GM12878 (cell line): ENCODE measurements at regions not wholly inside any gene's neighbourhood (a gene's known extent, or its start where the extent isn't known, plus 50 kb on each side); places are given as distances from the start of the nearest gene placed in this dataset.

Experiments used
- ATAC-seq: fragments of 200-7000 bp; cut with Tn5 transposase; 3 replicates; pipeline ENCODE4 v1.9.1; 2020; ENCODE audit warnings: mild to moderate bottlenecking, moderate library complexity
- BruUV-seq: library from RNA; stranded (reverse); fragments of 400-500 nt; replicated peaks from 2 replicates; lab custom pipeline; 2021; lab: Mats Ljungman, UMichigan
- CTCF ChIA-PET: fragments of 300-600 bp; sonication (Branson Sonifier 250); formaldehyde crosslinking; extraction: SDS; loops from one replicate; lab custom pipeline; 2021; ENCODE audit warnings: inconsistent platforms; lab: Yijun Ruan, JAX
- POLR2A ChIA-PET: fragments of 350-600 bp; formaldehyde crosslinking; extraction: SDS; loops from one replicate; lab custom pipeline; 2021; ENCODE audit warnings: inconsistent platforms; lab: Charles Lee
- RAD21 ChIA-PET: fragments of 300-600 bp; sonication (Branson Sonifier 250); formaldehyde crosslinking; loops from one replicate; lab custom pipeline; 2023; ENCODE audit warnings: antibody characterized with exemption; ENCODE audit not compliant: unreplicated experiment; lab: Charles Lee
- SMC1A ChIA-PET: fragments of 300-600 bp; sonication (Branson Sonifier 250); formaldehyde crosslinking; loops from one replicate; lab custom pipeline; 2023; ENCODE audit not compliant: unreplicated experiment, uncharacterized antibody; lab: Charles Lee
- DNase-seq: peaks from one replicate; pipeline ENCODE4 v3.0.0-alpha.2; 2011; ENCODE audit warnings: low read depth, low spot score
- FAIRE-seq: peaks from 3 replicates; lab custom pipeline; 2011; peaks lifted over from hg19 to GRCh38; lab: Jason Lieb, UNC
- H2AFZ ChIP-seq: 2 replicates; pipeline ENCODE4 v1.6.0; 2011; ENCODE audit warnings: low read depth, low read length, control low read depth; ENCODE audit not compliant: control insufficient read depth
- H3K27ac ChIP-seq: 2 replicates; pipeline ENCODE4 v1.5.1; 2011; ENCODE audit warnings: control low read depth; ENCODE audit not compliant: control insufficient read depth, insufficient read depth
- H3K27me3 ChIP-seq, 2 experiments: replicated peaks in 1 of 2; 2 replicates each; pipeline versions ENCODE4 v1.6.0 to v1.6.1; 2011; ENCODE audit warnings: low read length in 1 of 2; ENCODE audit not compliant: control insufficient read depth in 2 of 2, insufficient read depth in 2 of 2
- H3K36me3 ChIP-seq, 2 experiments: 2 replicates each; pipeline ENCODE4 v1.5.1; 2011; ENCODE audit warnings: low read length in 1 of 2; ENCODE audit not compliant: control insufficient read depth in 2 of 2, insufficient read depth in 2 of 2
- H3K4me1 ChIP-seq: 2 replicates; pipeline ENCODE4 v1.6.1; 2011; ENCODE audit warnings: mild to moderate bottlenecking, low read length, moderate library complexity, mixed read lengths; ENCODE audit not compliant: control insufficient read depth, insufficient read depth
- H3K4me2 ChIP-seq: 2 replicates; pipeline ENCODE4 v1.6.0; 2011; ENCODE audit warnings: control low read depth; ENCODE audit not compliant: control insufficient read depth, insufficient read depth
- H3K4me3 ChIP-seq: fragments of 200-600 bp; sonication (generic); 2 replicates; pipeline ENCODE4 v1.5.1; 2016
- H3K79me2 ChIP-seq: 2 replicates; pipeline ENCODE4 v1.6.0; 2011; ENCODE audit warnings: low read length; ENCODE audit not compliant: control insufficient read depth, insufficient read depth
- H3K9ac ChIP-seq: 2 replicates; pipeline ENCODE4 v1.8.0; 2011; ENCODE audit warnings: low read length, control low read depth, mixed read lengths; ENCODE audit not compliant: control insufficient read depth, insufficient read depth
- H3K9me3 ChIP-seq: replicated peaks from 3 replicates; pipeline ENCODE4 v1.5.1; 2011; ENCODE audit warnings: mild to moderate bottlenecking, low read length; ENCODE audit not compliant: control insufficient read depth, insufficient read depth
- H4K20me1 ChIP-seq: 2 replicates; pipeline ENCODE4 v1.6.0; 2011; ENCODE audit not compliant: control insufficient read depth, insufficient read depth
- BRCA1 ChIP-seq: IDR thresholded peaks from 2 replicates; pipeline ENCODE4 v1.6.1; 2011; ENCODE audit warnings: low read depth, low read length, improper control_type of control experiment
- HCFC1 ChIP-seq: fragments of 150-350 bp; IDR thresholded peaks from 2 replicates; pipeline ENCODE4 v1.6.1; 2014; ENCODE audit warnings: low read length
- JUND ChIP-seq: IDR thresholded peaks from 2 replicates; pipeline ENCODE4 v1.6.1; 2012; ENCODE audit warnings: low read depth, mild to moderate bottlenecking, low read length, improper control_type of control experiment, moderate library complexity
- KAT2A ChIP-seq: conservative IDR thresholded peaks from 2 replicates; pipeline ENCODE4 v1.6.1; 2011; ENCODE audit warnings: low read depth, low read length; ENCODE audit not compliant: control insufficient read depth
- NFYB ChIP-seq: IDR thresholded peaks from 2 replicates; pipeline ENCODE4 v1.6.1; 2011; ENCODE audit warnings: low read depth, mild to moderate bottlenecking, low read length, improper control_type of control experiment, moderate library complexity; ENCODE audit not compliant: insufficient read depth
- POLR2AphosphoS2 ChIP-seq: IDR thresholded peaks from 2 replicates; pipeline ENCODE4 v1.6.1; 2011; ENCODE audit warnings: low read depth, mild to moderate bottlenecking, low read length, improper control_type of control experiment, moderate library complexity
- REST ChIP-seq: IDR thresholded peaks from 2 replicates; pipeline ENCODE4 v1.6.1; 2012; ENCODE audit warnings: mild to moderate bottlenecking, low read depth, low read length
- RFX5 ChIP-seq: IDR thresholded peaks from 2 replicates; pipeline ENCODE4 v1.6.1; 2011; ENCODE audit warnings: low read depth, low read length, improper control_type of control experiment
- SIX5 ChIP-seq: IDR thresholded peaks from 2 replicates; pipeline ENCODE4 v1.6.1; 2011; ENCODE audit warnings: mild to moderate bottlenecking, low read depth, low read length, moderate library complexity; ENCODE audit not compliant: severe bottlenecking
- SMARCA5 ChIP-seq: fragments of 450-650 bp; IDR thresholded peaks from 2 replicates; pipeline ENCODE4 v1.6.1; 2017; ENCODE audit warnings: mild to moderate bottlenecking
- ZBTB11 ChIP-seq: fragments of 450-650 bp; formaldehyde crosslinking; IDR thresholded peaks from 2 replicates; pipeline ENCODE4 v1.5.0; 2022; ENCODE audit warnings: mild to moderate bottlenecking, missing genetic modification characterization
- WGBS: methylation state at CpG from one replicate; pipeline ENCODE4 v1.1.6; 2016; ENCODE audit warnings: low lambda C conversion rate; ENCODE audit not compliant: insufficient replicate concordance, insufficient coverage; ENCODE audit errors: missing lambda C conversion rate; 5-methylcytosine and 5-hydroxymethylcytosine counted together
- in situ Hi-C: fragments of 300-500 bp; cut with MboI; formaldehyde crosslinking; loops from 9 replicates; pipeline ENCODE4 v1.14.3; 2018; ENCODE audit warnings: mixed read lengths
- intact Hi-C: fragments of 100-400 bp; cut with micrococcal nuclease; formaldehyde crosslinking; loops from one replicate; pipeline ENCODE4 v1.14.2; 2022; ENCODE audit not compliant: unreplicated experiment

- TF ChIP-seq BRCA1 (no peak), SIX5 (no peak), KAT2A (no peak), RFX5 (no peak)
Measured at GRCh38 chr3:64354956-64355355, 129.7 kb upstream of the PRICKLE2 start (continued).

DNA sequence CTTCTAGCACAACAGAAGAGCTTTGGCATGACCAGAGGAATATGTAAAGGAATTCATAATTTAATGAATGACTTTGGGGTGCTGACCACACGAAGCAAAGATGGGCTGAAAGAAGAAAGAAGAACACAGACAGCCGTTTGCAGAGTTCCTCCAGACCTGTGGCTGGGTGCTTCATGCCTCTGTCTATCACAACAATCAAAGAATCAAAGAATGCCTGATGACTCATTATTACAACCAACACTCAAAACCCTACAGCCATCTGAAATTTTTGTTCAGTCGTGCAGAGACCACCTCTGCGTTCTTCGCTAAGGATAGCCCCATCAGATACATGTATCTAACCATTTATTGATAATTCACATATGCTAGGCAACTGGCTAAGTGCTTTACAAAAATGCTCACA, 129.0 kb upstream of the PRICKLE2 start:
- DNase-seq = no peak
- WGBS = 40% methylated on average over 5 of the region's 5 CpGs
- ATAC-seq = no peak
- no peaks in the 10 kb centered on the region for H3K9me3 ChIP-seq
- no peak overlapping the region for H3K4me2 ChIP-seq
- H3K27me3 ChIP-seq = no peaks in the 10 kb centered on the region; a peak in 1 of 4 replicates
- no peaks in the 10 kb centered on the region for H3K79me2 ChIP-seq
- H3K27ac ChIP-seq = no peak overlapping the region
- no TSS peak for BruUV-seq
- ChIA-PET CTCF (interaction anchor here (0.8 to 1.8 kb wide), 5 partner anchors 13 to 129 kb away, joined by 3 to 5 read pairs (median 3); partner anchors contain the start of gene PRICKLE2), SMC1A (interaction anchor here (0.6 to 7.6 kb wide), 12 partner anchors 9 to 109 kb away, joined by 3 to 43 read pairs (median 4); no protein-coding TSS in a partner anchor), RAD21 (interaction anchor here (1.2 to 3.2 kb wide), 6 partner anchors 11 to 131 kb away, joined by 3 to 10 read pairs (median 4); partner anchors contain the start of gene PRICKLE2), POLR2A (interaction anchor here (0.8 kb wide), 1 partner anchor 19 kb away, joined by 3 read pairs; no protein-coding TSS in a partner anchor)
- no peak overlapping the region for H2AFZ ChIP-seq
- no peak for FAIRE-seq
- no peak overlapping the region for H3K9ac ChIP-seq
- H3K4me1 ChIP-seq = no peaks in the 10 kb centered on the region
- H3K36me3 ChIP-seq = no peaks in the 10 kb centered on the region
- intact Hi-C loops = no loop called here
- in situ Hi-C loops = no loop called here
- TF ChIP-seq JUND = no peak
- TF ChIP-seq ZBTB11 (CRISPR knock-in tag) = no peak
- no peak for TF ChIP-seq NFYB
- TF ChIP-seq SMARCA5 = no peak
- no peak for TF ChIP-seq POLR2AphosphoS2
- TF ChIP-seq REST = no peak
- TF ChIP-seq HCFC1 = no peak
- H4K20me1 ChIP-seq = no peaks in the 10 kb centered on the region
- no peak overlapping the region for H3K4me3 ChIP-seq
